ENCODE measurements at regions not wholly inside any gene's neighbourhood (a gene's known extent, or its start where the extent isn't known, plus 50 kb on each side); places are given as distances from the start of the nearest gene placed in this dataset.

- no peak for DNase-seq (ENCODE audit: low read depth)
These were observed 230.5 kb downstream of the PIK3C3 start for GRCh38 chr18:42185486-42185885.

- DNase-seq (ENCODE audit: low read depth) = no peak
These were observed 232.8 kb downstream of the PIK3C3 start for GRCh38 chr18:42187611-42188380.

- DNase-seq (ENCODE audit: low read depth) = no peak
These were observed 235.6 kb downstream of the PIK3C3 start for GRCh38 chr18:42190643-42191042.

GRCh38 chr18:42192251-42193248, 237.5 kb downstream of the PIK3C3 start:
- no peak for DNase-seq (ENCODE audit: low read depth)

- DNase-seq (ENCODE audit: low read depth) = peak; percentile 58
These were observed 241.6 kb downstream of the PIK3C3 start for GRCh38 chr18:42196651-42197050.

GRCh38 chr18:42201137-42201536, 246.1 kb downstream of the PIK3C3 start:
- no peak for DNase-seq (ENCODE audit: low read depth)

GRCh38 chr18:42211201-42211600, 256.2 kb downstream of the PIK3C3 start:
- no peak for DNase-seq (ENCODE audit: low read depth)

- DNase-seq (ENCODE audit: low read depth) = no peak
These were observed 267.5 kb downstream of the PIK3C3 start for GRCh38 chr18:42222557-42222956.

- no peak for DNase-seq (ENCODE audit: low read depth)
These were observed 273.5 kb downstream of the PIK3C3 start for GRCh38 chr18:42228581-42228980.

GRCh38 chr18:42229211-42230210, 274.5 kb downstream of the PIK3C3 start:
- DNase-seq (ENCODE audit: low read depth) = no peak

- no peak for DNase-seq (ENCODE audit: low read depth)
These were observed 275.6 kb downstream of the PIK3C3 start for GRCh38 chr18:42230636-42231035.

GRCh38 chr18:42231284-42231683, 276.2 kb downstream of the PIK3C3 start:
- DNase-seq (ENCODE audit: low read depth) = no peak

GRCh38 chr18:42231796-42232195, 276.8 kb downstream of the PIK3C3 start:
- DNase-seq (ENCODE audit: low read depth) = no peak

GRCh38 chr18:42233908-42234307, 278.9 kb downstream of the PIK3C3 start:
- DNase-seq (ENCODE audit: low read depth) = no peak

- no peak for DNase-seq (ENCODE audit: low read depth)
These were observed 287.7 kb downstream of the PIK3C3 start for GRCh38 chr18:42242758-42243157.

- no peak for DNase-seq (ENCODE audit: low read depth)
These were observed 290.1 kb downstream of the PIK3C3 start for GRCh38 chr18:42245137-42245536.

- no peak for DNase-seq (ENCODE audit: low read depth)
These were observed 301.1 kb downstream of the PIK3C3 start for GRCh38 chr18:42255908-42256765.

GRCh38 chr18:42258301-42258965, 303.4 kb downstream of the PIK3C3 start:
- no peak for DNase-seq (ENCODE audit: low read depth)

GRCh38 chr18:42261731-42262130, 306.7 kb downstream of the PIK3C3 start:
- DNase-seq (ENCODE audit: low read depth) = no peak

- no peak for DNase-seq (ENCODE audit: low read depth)
These were observed 309.5 kb downstream of the PIK3C3 start for GRCh38 chr18:42264497-42264896.
